ENCODE measurements at regions not wholly inside any gene's neighbourhood (a gene's known extent, or its start where the extent isn't known, plus 50 kb on each side); places are given as distances from the start of the nearest gene placed in this dataset.

- H3K27ac ChIP-seq = no peak overlapping the region
- H3K4me2 ChIP-seq (ENCODE audit: low read length) = no peak overlapping the region
- TF ChIP-seq, protein P1, sequence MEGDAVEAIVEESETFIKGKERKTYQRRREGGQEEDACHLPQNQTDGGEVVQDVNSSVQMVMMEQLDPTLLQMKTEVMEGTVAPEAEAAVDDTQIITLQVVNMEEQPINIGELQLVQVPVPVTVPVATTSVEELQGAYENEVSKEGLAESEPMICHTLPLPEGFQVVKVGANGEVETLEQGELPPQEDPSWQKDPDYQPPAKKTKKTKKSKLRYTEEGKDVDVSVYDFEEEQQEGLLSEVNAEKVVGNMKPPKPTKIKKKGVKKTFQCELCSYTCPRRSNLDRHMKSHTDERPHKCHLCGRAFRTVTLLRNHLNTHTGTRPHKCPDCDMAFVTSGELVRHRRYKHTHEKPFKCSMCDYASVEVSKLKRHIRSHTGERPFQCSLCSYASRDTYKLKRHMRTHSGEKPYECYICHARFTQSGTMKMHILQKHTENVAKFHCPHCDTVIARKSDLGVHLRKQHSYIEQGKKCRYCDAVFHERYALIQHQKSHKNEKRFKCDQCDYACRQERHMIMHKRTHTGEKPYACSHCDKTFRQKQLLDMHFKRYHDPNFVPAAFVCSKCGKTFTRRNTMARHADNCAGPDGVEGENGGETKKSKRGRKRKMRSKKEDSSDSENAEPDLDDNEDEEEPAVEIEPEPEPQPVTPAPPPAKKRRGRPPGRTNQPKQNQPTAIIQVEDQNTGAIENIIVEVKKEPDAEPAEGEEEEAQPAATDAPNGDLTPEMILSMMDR (IDR thresholded peaks at IDR 0.05) = no peak
Observed at GRCh38 chr6:94751641-94752329, 825.5 kb upstream of the MANEA start.

GRCh38 chr6:94736236-94736635 is 841.1 kb upstream of the MANEA start:
- no peak overlapping the region for H3K4me3 ChIP-seq (ENCODE audit: low read depth, low read length)
- no peak overlapping the region for H2AFZ ChIP-seq
- no peaks in the 10 kb centered on the region for H3K9me3 ChIP-seq (ENCODE audit: control insufficient read depth, low read length)
- no peak overlapping the region for H3K4me2 ChIP-seq (ENCODE audit: low read length)
- TF ChIP-seq, protein P1 (IDR thresholded peaks at IDR 0.05) = no peak
- H3K36me3 ChIP-seq (ENCODE audit: control insufficient read depth, insufficient read depth, low read length) = no peaks in the 10 kb centered on the region
- no peak overlapping the region for H3K27ac ChIP-seq
- H3K27me3 ChIP-seq (ENCODE audit: control insufficient read depth, insufficient read depth, low read length) = no peaks in the 10 kb centered on the region
- no peaks in the 10 kb centered on the region for H3K79me2 ChIP-seq
- no peaks in the 10 kb centered on the region for H3K4me1 ChIP-seq
- no peak overlapping the region for H3K9ac ChIP-seq

More at GRCh38 chr6:94751641-94752329, 825.5 kb upstream of the MANEA start:
- H3K9me3 ChIP-seq (ENCODE audit: control insufficient read depth, low read length) = no peaks in the 10 kb centered on the region
- H3K79me2 ChIP-seq = no peaks in the 10 kb centered on the region
- H3K9ac ChIP-seq = no peak overlapping the region
- H3K27me3 ChIP-seq (ENCODE audit: control insufficient read depth, insufficient read depth, low read length) = no peaks in the 10 kb centered on the region
- H3K4me3 ChIP-seq (ENCODE audit: low read depth, low read length) = no peak overlapping the region
- no peak overlapping the region for H2AFZ ChIP-seq
- no peaks in the 10 kb centered on the region for H3K36me3 ChIP-seq (ENCODE audit: control insufficient read depth, insufficient read depth, low read length)
- H3K4me1 ChIP-seq = no peaks in the 10 kb centered on the region

DNA sequence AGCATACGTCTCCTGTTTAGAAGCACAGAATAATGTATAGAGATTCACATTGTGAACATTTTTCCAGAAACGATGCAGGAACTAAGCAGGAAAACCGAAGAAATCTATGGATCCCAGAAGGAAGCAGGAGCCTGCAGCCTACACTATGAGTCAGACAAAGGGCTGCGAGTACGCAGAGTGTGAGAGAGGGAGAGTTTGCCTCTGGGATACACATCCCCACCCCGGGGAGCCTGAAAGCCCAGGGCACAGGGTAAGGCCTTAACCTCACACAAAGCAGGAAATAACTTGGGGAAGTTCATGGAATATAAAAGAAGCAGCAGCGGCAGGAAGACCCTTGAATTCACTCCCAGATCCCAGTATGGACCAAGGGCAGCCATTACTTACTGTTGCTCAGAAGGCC is 842.1 kb upstream of the MANEA start:
- Histone ChIP-seq H3K36me3 (ENCODE audit: control insufficient read depth, insufficient read depth, low read length) (no peaks in the 10 kb centered on the region), H3K9me3 (ENCODE audit: control insufficient read depth, low read length) (no peaks in the 10 kb centered on the region), H3K9ac (no peak overlapping the region), H3K4me3 (ENCODE audit: low read depth, low read length) (no peak overlapping the region), H3K27ac (no peak overlapping the region), H3K27me3 (ENCODE audit: control insufficient read depth, insufficient read depth, low read length) (no peaks in the 10 kb centered on the region), H3K79me2 (no peaks in the 10 kb centered on the region), H2AFZ (no peak overlapping the region), H3K4me1 (no peaks in the 10 kb centered on the region), H3K4me2 (ENCODE audit: low read length) (no peak overlapping the region)
- TF ChIP-seq, protein P1 (IDR thresholded peaks at IDR 0.05) = no peak

- Histone ChIP-seq H3K4me3 (ENCODE audit: low read depth, low read length) (no peak overlapping the region), H3K27me3 (ENCODE audit: control insufficient read depth, insufficient read depth, low read length) (no peaks in the 10 kb centered on the region), H3K9me3 (ENCODE audit: control insufficient read depth, low read length) (no peaks in the 10 kb centered on the region), H3K4me2 (ENCODE audit: low read length) (no peak overlapping the region), H3K4me1 (no peaks in the 10 kb centered on the region), H3K27ac (no peak overlapping the region), H2AFZ (no peak overlapping the region), H3K36me3 (ENCODE audit: control insufficient read depth, insufficient read depth, low read length) (no peaks in the 10 kb centered on the region), H3K9ac (no peak overlapping the region), H3K79me2 (no peaks in the 10 kb centered on the region)
- TF ChIP-seq, protein P1 (IDR thresholded peaks at IDR 0.05) = no peak
Observed at GRCh38 chr6:94734751-94735150, 842.6 kb upstream of the MANEA start.

GRCh38 chr6:94733066-94733465 is 844.3 kb upstream of the MANEA start:
- TF ChIP-seq, protein P1 (IDR thresholded peaks at IDR 0.05) = no peak
- no peaks in the 10 kb centered on the region for H3K9me3 ChIP-seq (ENCODE audit: control insufficient read depth, low read length)
- no peak overlapping the region for H3K4me2 ChIP-seq (ENCODE audit: low read length)
- H3K9ac ChIP-seq = no peak overlapping the region
- H3K4me1 ChIP-seq = no peaks in the 10 kb centered on the region
- no peak overlapping the region for H2AFZ ChIP-seq
- no peaks in the 10 kb centered on the region for H3K27me3 ChIP-seq (ENCODE audit: control insufficient read depth, insufficient read depth, low read length)
- no peak overlapping the region for H3K27ac ChIP-seq
- no peak overlapping the region for H3K4me3 ChIP-seq (ENCODE audit: low read depth, low read length)
- H3K79me2 ChIP-seq = no peaks in the 10 kb centered on the region
- no peaks in the 10 kb centered on the region for H3K36me3 ChIP-seq (ENCODE audit: control insufficient read depth, insufficient read depth, low read length)
